Loucy (cell line): ENCODE measurements at regions not wholly inside any gene's neighbourhood (a gene's known extent, or its start where the extent isn't known, plus 50 kb on each side); places are given as distances from the start of the nearest gene placed in this dataset.
"Not testable (repeated sequence)": the region's sequence is repeated elsewhere in the genome, so short reads cannot be mapped to it uniquely, and the experiment has no call there.

Experiments used
- CTCF ChIP-seq: fragments of 200-600 bp; sonication (generic); conservative IDR thresholded peaks from 2 replicates; pipeline ENCODE4 v1.5.1; 2014; ENCODE audit warnings: mild to moderate bottlenecking, antibody characterized with exemption, low read length
- EZH2phosphoT487 ChIP-seq: fragments of 200-600 bp; IDR thresholded peaks from 2 replicates; pipeline ENCODE4 v1.6.1; 2018; ENCODE audit warnings: antibody characterized with exemption, mild to moderate bottlenecking, moderate library complexity, borderline replicate concordance

DNA sequence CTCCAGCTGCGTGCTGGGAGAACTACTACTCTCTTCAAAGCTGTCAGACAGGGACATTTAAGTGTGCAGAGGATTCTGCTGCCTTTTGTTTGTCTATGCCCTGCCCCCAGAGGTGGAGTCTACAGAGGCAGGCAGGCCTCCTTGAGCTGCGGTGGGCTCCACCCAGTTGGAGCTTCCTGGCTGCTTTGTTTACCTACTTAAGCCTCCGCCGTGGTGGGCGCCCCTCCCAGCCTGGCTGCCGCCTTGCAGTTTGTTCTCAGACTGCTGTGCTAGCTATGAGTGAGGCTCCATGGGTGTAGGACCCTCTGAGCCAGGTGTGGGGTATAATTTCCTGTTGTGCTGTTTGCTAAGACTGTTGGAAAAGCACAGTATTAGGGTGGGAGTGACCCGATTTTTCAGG, 49.9 kb upstream of the ABCD2 start:
- not testable (repeated sequence) for TF ChIP-seq CTCF, EZH2phosphoT487
